ENCODE measurements at regions not wholly inside any gene's neighbourhood (a gene's known extent, or its start where the extent isn't known, plus 50 kb on each side); places are given as distances from the start of the nearest gene placed in this dataset.

DNA sequence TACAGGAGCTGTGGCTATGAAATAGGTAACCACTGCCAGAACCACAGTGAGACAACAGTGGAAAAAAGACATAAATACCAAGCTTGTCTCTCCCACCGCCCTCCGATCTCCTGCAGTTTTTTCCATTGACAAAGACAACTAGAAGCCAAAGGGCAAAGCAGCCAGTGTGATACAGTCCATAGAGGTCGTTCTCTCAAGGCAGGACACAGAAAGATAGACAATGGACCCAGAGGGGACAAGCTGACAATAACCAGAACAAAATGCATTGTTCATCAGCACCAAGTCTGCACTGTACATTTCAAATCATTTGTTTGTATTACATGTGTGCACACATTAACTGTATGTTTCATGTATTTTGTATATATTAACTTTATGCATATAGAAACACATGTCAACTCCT lies 233.0 kb upstream of the NOL4 start:
- TF ChIP-seq GABPA (IDR thresholded peaks at IDR 0.05; ENCODE audit: low read depth, low read length) (no peak), GABPA (CRISPR knock-in tag; IDR thresholded peaks at IDR 0.05; ENCODE audit: low read depth) (no peak), CEBPB (IDR thresholded peaks at IDR 0.05; ENCODE audit: borderline replicate concordance, low read depth, low read length) (no peak), KLF13 (CRISPR knock-in tag; IDR thresholded peaks at IDR 0.05) (no peak), ZNF552 (CRISPR knock-in tag; IDR thresholded peaks at IDR 0.05; ENCODE audit: borderline replicate concordance) (no peak), SMC3 (IDR thresholded peaks at IDR 0.05; ENCODE audit: low read length) (no peak), CBX2 (IDR thresholded peaks at IDR 0.05; ENCODE audit: low read depth, low read length) (no peak), CBX2 (CRISPR knock-in tag; IDR thresholded peaks at IDR 0.05; ENCODE audit: low read depth) (no peak)
- TF ChIP-seq, protein P1, sequence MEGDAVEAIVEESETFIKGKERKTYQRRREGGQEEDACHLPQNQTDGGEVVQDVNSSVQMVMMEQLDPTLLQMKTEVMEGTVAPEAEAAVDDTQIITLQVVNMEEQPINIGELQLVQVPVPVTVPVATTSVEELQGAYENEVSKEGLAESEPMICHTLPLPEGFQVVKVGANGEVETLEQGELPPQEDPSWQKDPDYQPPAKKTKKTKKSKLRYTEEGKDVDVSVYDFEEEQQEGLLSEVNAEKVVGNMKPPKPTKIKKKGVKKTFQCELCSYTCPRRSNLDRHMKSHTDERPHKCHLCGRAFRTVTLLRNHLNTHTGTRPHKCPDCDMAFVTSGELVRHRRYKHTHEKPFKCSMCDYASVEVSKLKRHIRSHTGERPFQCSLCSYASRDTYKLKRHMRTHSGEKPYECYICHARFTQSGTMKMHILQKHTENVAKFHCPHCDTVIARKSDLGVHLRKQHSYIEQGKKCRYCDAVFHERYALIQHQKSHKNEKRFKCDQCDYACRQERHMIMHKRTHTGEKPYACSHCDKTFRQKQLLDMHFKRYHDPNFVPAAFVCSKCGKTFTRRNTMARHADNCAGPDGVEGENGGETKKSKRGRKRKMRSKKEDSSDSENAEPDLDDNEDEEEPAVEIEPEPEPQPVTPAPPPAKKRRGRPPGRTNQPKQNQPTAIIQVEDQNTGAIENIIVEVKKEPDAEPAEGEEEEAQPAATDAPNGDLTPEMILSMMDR (CRISPR knock-in tag; IDR thresholded peaks at IDR 0.05), result no peak
